ENCODE measurements at regions not wholly inside any gene's neighbourhood (a gene's known extent, or its start where the extent isn't known, plus 50 kb on each side); places are given as distances from the start of the nearest gene placed in this dataset.

DNA sequence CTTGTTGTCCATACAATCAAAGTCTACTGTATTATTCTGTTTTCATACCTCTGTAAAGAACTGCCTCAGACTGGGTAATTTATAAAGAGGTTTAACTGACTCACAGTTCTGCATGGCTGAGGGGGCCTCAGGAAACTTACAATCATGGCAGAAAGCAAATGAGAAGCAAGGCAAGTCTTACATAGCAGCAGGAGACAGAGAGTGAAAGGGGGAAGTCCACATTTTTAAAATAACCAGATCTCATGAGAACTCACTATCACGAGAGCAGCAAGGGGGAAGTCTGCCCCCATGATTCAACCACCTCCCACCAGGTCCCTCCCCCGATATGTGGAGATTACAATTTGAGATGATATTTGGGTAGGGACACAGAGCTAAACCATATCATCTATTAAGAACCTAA is 724.6 kb upstream of the CBLB start:
- TF ChIP-seq, protein P1, sequence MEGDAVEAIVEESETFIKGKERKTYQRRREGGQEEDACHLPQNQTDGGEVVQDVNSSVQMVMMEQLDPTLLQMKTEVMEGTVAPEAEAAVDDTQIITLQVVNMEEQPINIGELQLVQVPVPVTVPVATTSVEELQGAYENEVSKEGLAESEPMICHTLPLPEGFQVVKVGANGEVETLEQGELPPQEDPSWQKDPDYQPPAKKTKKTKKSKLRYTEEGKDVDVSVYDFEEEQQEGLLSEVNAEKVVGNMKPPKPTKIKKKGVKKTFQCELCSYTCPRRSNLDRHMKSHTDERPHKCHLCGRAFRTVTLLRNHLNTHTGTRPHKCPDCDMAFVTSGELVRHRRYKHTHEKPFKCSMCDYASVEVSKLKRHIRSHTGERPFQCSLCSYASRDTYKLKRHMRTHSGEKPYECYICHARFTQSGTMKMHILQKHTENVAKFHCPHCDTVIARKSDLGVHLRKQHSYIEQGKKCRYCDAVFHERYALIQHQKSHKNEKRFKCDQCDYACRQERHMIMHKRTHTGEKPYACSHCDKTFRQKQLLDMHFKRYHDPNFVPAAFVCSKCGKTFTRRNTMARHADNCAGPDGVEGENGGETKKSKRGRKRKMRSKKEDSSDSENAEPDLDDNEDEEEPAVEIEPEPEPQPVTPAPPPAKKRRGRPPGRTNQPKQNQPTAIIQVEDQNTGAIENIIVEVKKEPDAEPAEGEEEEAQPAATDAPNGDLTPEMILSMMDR (IDR thresholded peaks at IDR 0.05), result no peak
- TF ChIP-seq POLR2A (IDR thresholded peaks at IDR 0.05; ENCODE audit: low read depth) (no peak), EP300 (IDR thresholded peaks at IDR 0.05) (no peak), POLR2AphosphoS5 (IDR thresholded peaks at IDR 0.05) (no peak)

Data from esophagus muscularis mucosa (tissue), 4 donors.